Activated naive CD4-positive, alpha-beta T cell treated with anti-CD3 and anti-CD28 coated beads, Interleukin-2, amount 50 U/mL, for 72 hours (primary cell): ENCODE measurements at regions not wholly inside any gene's neighbourhood (a gene's known extent, or its start where the extent isn't known, plus 50 kb on each side); places are given as distances from the start of the nearest gene placed in this dataset.
A peak's percentile ranks its signal among the peaks of the same experiment; 100 is the strongest.
"Not testable (repeated sequence)": the region's sequence is repeated elsewhere in the genome, so short reads cannot be mapped to it uniquely, and the experiment has no call there.

Experiments used
- ATAC-seq, 2 donors: fragments of 150-1000 bp; cut with Tn5 transposase; 2 replicates each; pipeline ENCODE4 v1.10.0; 2021; ENCODE audit warnings: mild to moderate bottlenecking in 2 of 2, moderate library complexity in 2 of 2
- DNase-seq, 2 donors: peaks; one replicate each; pipeline ENCODE4 v3.0.0; 2021 to 2022; ENCODE audit warnings: low spot score in 2 of 2
- H3K27ac Mint-ChIP-seq, 2 donors: one replicate each; pipeline ENCODE4 v1.8.0; 2022; ENCODE audit warnings: mild to moderate bottlenecking in 2 of 2, mixed read lengths in 2 of 2
- H3K36me3 Mint-ChIP-seq, 2 donors: one replicate each; pipeline ENCODE4 v1.8.0; 2022; ENCODE audit warnings: mixed read lengths in 2 of 2
- H3K9me3 Mint-ChIP-seq, 2 donors: one replicate each; pipeline ENCODE4 v1.8.0; 2022; ENCODE audit warnings: mixed read lengths in 2 of 2

DNA sequence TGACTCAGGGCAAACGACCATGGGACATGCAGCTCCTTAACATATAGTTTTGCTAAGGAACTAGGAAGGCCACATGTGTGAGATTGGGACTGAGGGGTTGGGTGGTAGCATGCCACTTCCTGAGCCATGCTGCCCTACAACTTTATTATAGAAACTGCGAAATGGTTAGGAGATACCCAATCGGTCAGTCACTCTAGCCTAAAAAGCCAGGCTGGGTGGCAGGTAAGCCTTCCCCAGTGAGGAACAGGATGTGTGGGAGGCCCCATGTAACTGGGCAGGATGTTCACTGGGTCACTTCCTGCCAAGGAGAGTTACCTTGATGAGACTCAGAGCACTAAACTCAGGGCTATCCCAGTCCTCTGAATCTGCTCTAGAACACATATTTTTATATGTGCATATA is 123.5 kb downstream of the MAP3K7 start:
- ATAC-seq = peak in 1 of 2 donors; percentile 22
- Mint-ChIP-seq H3K27ac (peak overlapping the region; percentile 90 to 98), H3K9me3 (peaks cover 0 to 3% of the 10 kb centered on the region in 2 donors), H3K36me3 (peaks cover 5 to 10% of the 10 kb centered on the region in 2 donors)
- DNase-seq = no peak

DNA sequence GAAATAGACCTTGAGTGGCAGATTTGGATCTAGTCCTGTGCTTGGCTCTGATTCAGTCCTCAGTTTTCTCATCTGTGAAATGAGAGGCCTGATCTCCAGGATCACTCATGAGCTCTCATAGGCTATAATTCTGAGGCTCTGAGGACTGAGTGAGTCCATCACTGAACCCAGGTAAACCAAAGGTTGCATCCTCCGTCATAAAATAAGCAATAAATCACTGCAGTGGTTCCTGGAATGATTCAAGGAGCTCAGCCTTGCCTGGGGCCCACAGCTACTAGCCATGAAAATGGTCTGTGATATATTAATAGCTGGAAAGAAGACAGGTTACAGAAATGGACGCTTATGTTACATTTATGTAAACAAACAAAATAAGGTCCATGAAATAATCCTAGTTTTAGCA is 124.8 kb downstream of the MAP3K7 start:
- ATAC-seq (no peak), DNase-seq (no peak)
- H3K27ac Mint-ChIP-seq = peak overlapping the region in 1 of 2 donors; percentile 98
- H3K9me3 Mint-ChIP-seq = peaks cover 3% of the 10 kb centered on the region in 2 donors
- peaks cover 5 to 10% of the 10 kb centered on the region in 2 donors for H3K36me3 Mint-ChIP-seq

DNA sequence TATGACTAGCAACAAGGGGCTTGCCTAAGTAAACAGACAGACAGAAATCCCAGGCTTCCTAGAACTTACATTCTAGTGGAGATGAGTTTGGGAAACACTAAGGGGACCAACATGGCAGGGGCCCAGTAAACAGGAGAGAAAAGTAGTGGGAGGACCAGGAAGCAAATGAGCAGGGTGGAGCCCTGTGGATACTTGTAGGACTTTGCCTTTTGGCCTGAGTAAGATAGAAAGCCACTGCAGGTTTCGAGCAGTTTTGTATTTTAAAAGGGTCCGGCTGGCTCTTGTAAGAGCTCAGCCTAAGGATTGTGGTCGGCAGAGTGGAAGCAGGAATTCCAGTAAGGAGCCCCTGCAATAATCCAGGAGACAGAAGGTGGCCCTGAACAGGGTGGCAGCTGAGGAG is 125.5 kb downstream of the MAP3K7 start:
- ATAC-seq (no peak), DNase-seq (no peak)
- Mint-ChIP-seq H3K36me3 (peaks cover 5 to 10% of the 10 kb centered on the region in 2 donors), H3K9me3 (peaks cover 3% of the 10 kb centered on the region in 2 donors), H3K27ac (peak overlapping the region in 1 of 2 donors; percentile 98)

DNA sequence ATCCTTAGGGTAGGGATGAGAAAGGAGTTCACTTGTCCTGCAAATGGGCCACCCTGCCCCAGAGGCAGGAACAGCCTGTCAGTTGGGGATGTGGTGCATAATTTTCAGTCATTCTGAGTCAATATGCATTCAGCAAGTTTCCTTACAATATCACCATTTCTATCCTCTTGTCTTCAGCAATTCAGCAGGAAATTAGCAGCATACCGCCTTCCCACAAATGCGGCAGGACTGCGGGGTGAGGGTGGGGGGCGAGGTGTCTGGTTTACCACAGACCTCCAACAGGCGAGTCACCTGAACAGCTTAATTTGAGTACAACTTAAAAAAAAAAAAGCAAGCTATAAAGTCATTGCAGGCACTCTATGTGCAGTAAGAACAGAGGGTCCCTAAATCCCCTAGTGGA is 126.8 kb downstream of the MAP3K7 start:
- Mint-ChIP-seq H3K27ac (peak overlapping the region; percentile 88 to 98), H3K9me3 (peaks cover 3% of the 10 kb centered on the region in 2 donors), H3K36me3 (peaks cover 5 to 10% of the 10 kb centered on the region in 2 donors)
- DNase-seq = no peak
- peak in 1 of 2 donors; percentile 3 for ATAC-seq

DNA sequence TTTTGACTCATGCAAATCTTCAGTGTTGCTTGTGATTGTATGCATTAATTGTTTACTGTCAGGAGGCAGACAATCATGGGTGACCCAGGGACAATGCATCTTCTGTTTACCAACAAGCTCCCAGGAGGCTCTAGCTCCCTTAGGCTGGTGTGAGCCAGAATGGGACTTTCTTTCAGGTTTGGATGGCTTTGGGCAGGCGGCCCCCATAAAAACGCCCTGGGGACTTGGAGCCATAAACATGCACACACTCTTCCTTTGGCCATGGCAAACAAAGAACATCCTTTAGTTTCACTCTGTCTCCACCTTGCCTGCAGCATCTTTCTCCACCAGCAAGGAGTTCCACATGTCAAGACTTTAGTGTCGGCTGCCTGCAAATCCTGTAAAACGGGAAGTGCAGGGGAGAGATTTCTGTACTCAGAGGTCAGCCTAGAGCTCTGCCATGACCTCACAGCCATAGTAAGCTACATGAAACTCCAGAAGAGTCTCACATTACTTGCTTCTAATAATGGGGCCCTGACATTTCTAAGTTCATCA is 127.6 kb downstream of the MAP3K7 start:
- Mint-ChIP-seq H3K27ac (peak overlapping the region; percentile 96 to 98), H3K9me3 (peaks cover 3% of the 10 kb centered on the region in 2 donors), H3K36me3 (peaks cover 5 to 10% of the 10 kb centered on the region in 2 donors)
- DNase-seq = no peak
- ATAC-seq = no peak

DNA sequence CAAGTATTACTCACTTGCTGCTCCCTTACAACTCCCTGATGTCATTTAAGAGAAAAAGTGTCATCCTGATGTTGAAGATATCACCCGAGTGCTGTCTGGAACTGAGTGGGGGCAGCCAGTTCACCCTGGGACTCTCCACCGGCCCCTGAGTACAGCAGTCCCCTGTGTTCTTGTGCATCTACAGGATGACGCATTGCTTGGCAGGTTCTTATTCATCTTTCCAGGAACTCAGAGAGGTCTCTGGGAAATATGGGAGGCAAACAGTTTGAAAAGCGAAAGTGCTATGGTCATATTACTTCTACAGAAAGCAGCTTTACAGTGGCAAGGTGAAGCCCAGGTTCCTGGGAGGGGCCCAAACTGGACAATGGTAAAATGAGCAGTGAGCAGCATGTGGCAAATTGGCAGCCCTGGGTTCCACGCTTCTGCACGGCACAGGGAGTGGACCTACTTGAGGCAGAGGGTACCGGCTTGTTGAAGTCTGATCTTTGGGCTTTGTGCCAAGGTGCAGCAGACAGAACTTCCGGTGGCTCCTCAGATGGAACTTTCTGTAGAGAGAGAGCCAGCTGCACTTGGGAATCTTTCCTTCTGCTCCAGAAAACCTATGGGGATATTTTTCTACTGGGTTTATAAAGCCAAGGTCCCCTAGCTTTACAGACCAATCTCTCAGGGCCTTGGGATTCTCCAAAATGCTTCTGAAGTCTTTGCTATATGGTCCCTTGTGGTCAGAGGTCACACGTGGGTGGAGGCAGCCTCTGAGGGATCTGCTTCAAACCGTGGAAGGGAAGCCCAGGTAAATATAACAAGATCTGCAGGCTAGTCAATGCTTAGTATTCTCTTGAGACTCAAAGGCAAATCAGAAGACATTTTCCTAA is 128.3 kb downstream of the MAP3K7 start:
- peak; percentile 66 to 88 for DNase-seq
- Mint-ChIP-seq H3K9me3 (peaks cover under 1 to 3% of the 10 kb centered on the region in 2 donors), H3K36me3 (peaks cover 2 to 6% of the 10 kb centered on the region in 2 donors), H3K27ac (peak overlapping the region; percentile 96 to 98)
- ATAC-seq = peak; percentile 91 to 98

DNA sequence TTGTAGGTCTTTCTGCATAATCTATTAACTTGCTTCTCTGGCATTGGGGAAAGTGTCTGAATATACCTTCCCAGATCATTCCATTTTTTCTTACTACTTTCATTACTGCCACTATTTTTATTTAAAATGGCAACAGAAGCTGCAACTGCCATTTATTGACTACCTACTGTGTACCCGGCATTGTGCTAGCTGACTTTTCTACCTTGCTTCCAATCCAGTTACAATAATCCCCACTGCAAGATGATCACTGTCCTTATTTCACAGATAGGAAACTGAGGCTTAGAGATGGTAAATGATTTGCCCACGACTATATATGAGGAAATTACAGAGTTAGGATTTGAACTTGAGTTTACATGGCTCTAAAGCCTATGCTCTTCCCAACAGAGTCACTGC is 129.0 kb downstream of the MAP3K7 start:
- Mint-ChIP-seq H3K27ac (peak overlapping the region; percentile 96 to 98), H3K36me3 (peaks cover 0 to 5% of the 10 kb centered on the region in 2 donors), H3K9me3 (peaks cover 0 to 3% of the 10 kb centered on the region in 2 donors)
- ATAC-seq (no peak), DNase-seq (no peak)

DNA sequence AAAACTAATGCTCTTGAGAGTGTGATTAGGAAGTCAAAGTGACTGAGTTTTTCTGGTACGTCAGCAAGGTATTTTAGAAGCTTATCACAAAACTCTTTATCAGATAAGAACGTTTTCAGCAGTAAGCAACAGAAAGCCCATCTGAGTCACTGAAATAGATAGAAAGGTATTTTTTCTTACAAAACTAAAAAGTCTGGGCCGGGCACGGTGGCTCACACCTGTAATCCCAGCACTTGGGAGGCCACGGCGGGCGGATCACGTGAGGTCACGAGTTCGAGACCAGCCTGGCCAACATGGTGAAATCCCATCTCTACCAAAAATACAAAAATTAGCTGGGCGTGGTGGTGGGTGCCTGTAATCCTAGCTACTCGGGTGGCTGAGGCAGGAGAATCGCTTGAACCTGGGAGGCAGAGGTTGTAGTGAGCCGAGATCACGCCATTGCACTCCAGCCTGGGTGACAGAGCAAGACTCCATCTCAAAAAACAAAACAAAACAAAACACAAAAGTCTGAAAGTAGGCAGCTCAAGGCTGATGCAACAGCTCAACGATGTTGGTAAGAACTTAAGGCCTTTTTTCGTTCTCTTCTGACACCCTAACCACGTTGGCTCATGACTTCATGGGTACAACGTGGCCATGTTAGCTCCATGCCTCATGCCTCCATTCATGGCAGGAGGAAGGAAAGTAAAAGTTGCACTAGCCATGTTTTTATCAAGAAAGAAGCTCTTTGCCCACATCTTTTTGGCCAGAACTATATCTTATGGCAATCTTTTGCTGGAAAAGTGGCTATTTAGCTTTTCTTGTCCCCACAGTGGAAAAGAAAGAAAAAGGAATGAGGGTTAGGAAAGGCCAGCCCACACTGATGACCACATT is 129.6 kb downstream of the MAP3K7 start:
- not testable (repeated sequence) for H3K36me3 Mint-ChIP-seq, H3K9me3 Mint-ChIP-seq, DNase-seq
- H3K27ac Mint-ChIP-seq = peak overlapping the region; percentile 96 to 98
- peak; percentile 7 to 9 for ATAC-seq

DNA sequence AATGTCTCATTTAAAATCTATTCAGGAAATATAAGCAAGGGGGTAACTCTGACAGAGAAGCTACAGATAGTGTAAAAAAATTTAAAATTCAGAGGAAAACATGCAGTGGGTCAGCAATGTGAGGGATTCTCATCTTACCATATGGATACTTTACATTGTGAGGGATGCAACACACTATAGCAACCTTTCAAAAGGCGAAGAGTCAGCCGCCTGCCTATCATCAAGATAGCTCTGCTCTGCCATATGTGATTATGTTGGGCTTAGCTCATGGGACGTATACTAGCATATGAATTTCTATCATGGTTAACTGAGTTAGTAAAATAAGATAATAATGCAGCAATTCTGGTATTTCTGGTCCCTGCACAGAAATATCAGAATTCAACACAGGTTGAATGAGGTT is 130.9 kb downstream of the MAP3K7 start:
- H3K27ac Mint-ChIP-seq = no peak overlapping the region
- peaks cover 0 to 4% of the 10 kb centered on the region in 2 donors for H3K36me3 Mint-ChIP-seq
- H3K9me3 Mint-ChIP-seq = peaks cover 3 to 6% of the 10 kb centered on the region in 2 donors
- ATAC-seq (no peak), DNase-seq (no peak)

DNA sequence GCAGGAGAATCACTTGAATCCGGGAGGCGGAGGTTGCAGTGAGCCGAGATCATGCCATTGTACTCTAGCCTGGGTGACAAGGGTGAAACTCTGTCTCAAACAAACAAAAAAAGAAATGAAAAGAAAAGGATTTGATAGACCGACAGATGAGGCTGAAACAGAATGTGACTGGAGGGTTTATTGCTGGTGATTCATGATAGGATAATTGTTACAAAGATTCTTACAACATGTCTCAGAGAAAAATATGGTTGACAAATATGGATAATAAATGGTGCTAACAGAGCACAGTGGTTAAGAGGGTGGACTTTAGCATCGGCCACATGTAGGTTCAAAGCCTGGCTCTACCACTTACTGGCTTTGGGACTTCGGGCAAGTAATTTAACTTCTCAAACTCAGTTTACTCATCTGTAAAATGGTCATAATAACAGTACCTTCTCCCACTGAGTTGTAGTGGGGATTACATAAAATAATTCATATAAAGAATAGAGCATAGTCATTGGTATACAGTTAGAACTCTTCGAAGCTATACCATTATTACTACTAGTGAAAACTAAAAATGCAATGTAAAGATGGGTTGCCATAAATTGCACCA is 131.9 kb downstream of the MAP3K7 start:
- Mint-ChIP-seq H3K27ac (peak overlapping the region in 1 of 2 donors; percentile 71), H3K9me3 (peaks cover 3 to 10% of the 10 kb centered on the region in 2 donors), H3K36me3 (peaks cover 0 to 4% of the 10 kb centered on the region in 2 donors)
- ATAC-seq (no peak), DNase-seq (no peak)

DNA sequence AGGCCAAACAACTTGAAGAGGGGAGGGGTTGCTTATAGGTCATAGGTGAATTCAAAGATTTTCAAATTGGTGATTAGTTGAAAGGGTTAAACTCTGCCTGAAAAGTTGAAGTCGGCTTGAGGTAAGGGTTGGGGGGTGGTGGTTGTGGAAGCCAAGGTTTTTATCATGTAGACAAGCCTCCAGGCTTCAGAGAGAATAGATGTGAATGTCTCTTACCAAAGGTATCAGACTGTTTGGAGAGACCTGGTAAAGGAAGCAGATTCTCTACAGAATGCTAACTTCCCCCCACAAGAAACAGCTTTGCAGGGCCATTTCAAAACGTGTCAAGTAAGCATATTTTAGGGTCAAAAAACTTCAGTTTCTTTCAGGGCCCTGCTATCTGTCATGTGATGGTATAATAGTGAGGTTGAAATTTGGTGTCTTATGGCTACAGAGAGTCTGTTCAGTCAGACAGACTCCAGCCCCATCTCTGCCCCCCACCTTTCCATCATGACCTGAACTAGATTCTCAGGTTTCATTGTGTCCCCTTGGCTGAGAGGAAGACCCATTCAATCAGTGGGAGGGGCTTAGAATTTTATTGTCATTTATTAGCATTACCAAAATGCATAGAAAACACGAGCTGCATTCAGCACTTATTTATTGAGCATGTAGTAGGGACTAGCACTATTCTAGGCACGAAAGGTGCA is 136.5 kb downstream of the MAP3K7 start:
- H3K36me3 Mint-ChIP-seq = peaks cover 0 to 8% of the 10 kb centered on the region in 2 donors
- ATAC-seq = no peak
- no peak for DNase-seq
- H3K27ac Mint-ChIP-seq = no peak overlapping the region
- H3K9me3 Mint-ChIP-seq = peaks cover 0 to 10% of the 10 kb centered on the region in 2 donors

DNA sequence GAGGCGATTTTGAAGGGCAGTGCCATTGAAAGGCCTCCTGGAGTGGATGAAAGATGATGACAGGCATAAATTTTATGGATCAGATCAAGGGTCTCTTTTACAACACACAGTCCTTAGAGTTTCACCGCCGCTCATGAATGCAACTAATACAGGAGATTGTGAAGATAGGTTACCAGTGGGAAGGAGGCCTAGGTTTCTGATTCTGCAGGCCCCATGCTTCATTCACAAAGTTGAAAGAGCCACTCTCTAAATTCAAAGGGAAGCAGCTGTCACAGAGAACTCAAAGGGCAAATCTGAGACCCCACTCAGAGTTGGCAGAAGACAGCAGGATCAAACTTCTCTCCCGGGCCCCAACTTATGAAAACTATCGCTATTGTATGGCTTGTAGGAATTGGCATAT is 137.6 kb downstream of the MAP3K7 start:
- no peak for DNase-seq
- Mint-ChIP-seq H3K9me3 (peaks cover 0 to 10% of the 10 kb centered on the region in 2 donors), H3K36me3 (peaks cover 7 to 8% of the 10 kb centered on the region in 2 donors), H3K27ac (no peak overlapping the region)
- no peak for ATAC-seq

DNA sequence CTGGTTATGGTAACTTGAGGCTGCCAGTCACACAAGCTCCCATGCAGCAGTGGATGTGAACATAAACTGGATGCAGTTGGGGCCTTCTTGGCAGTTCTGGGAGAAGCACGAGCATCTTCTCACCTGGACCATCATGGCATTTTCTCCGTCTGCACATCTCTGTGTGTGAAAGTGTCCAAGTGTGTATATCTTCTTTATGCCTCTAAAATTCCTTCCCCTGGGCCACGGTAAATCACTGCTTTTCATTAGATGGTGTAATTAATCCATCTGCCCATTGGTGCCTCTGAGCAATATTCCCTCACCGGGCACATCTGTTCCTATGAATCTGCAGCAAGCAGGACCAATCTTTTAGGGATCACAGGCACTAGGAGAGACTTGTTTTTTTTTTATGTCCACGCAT is 138.0 kb downstream of the MAP3K7 start:
- H3K9me3 Mint-ChIP-seq = peaks cover 0 to 10% of the 10 kb centered on the region in 2 donors
- DNase-seq (no peak), ATAC-seq (no peak)
- H3K36me3 Mint-ChIP-seq = peaks cover 7 to 8% of the 10 kb centered on the region in 2 donors
- H3K27ac Mint-ChIP-seq = no peak overlapping the region

DNA sequence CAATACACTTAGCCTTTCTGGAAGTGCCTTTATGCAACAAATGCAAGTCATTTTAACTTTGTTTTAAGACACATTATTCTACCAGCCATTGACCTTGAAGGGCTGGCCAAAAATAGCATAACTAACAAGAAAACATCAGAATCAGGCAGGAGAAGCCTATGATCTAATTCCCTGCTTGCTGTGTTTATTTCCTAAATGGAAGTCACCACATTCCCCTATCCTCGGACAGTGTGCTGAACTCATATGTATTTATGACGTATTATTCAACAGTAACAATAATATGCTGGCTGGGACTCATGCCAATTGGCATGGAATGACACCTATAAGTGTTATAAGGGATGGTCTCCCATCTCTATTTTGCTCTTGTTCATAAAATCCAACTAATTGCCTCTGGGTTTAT is 140.7 kb downstream of the MAP3K7 start:
- no peak for ATAC-seq
- peaks cover 0 to 5% of the 10 kb centered on the region in 2 donors for H3K9me3 Mint-ChIP-seq
- peak overlapping the region in 1 of 2 donors; percentile 92 for H3K27ac Mint-ChIP-seq
- peaks cover 4 to 7% of the 10 kb centered on the region in 2 donors for H3K36me3 Mint-ChIP-seq
- DNase-seq = no peak

DNA sequence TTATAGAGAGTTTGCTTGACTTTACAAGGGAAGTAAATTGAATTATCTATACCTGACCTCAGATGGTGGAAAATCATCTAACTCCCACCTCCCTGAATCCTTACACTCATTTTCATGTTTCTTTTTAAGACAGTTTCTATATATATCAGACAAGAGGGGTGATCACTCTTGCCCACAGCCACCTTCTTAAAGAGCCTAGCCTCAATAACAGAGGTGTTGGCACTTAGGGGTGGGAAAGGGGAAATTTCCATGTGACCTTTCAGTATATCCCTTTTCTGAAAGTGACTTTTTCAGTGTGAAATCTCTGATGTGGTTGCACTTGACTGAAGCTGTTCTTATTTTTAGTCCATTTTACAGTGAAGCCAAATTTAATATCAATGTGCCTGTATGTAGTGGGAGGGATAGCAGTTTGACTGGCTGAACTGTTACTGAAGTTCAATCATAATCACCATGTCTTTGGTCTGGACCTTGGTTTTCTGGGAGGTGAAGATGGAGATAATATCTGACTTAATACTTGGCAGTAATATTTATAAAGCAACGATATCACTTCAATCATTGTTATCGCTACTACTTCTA is 141.3 kb downstream of the MAP3K7 start:
- peak; percentile 94 to 96 for ATAC-seq
- H3K9me3 Mint-ChIP-seq = peaks cover 0 to under 1% of the 10 kb centered on the region in 2 donors
- peaks cover 4 to 7% of the 10 kb centered on the region in 2 donors for H3K36me3 Mint-ChIP-seq
- DNase-seq = no peak
- H3K27ac Mint-ChIP-seq = peak overlapping the region in 1 of 2 donors; percentile 92
